Activated CD4-positive, CD25-positive, alpha-beta regulatory T cell treated with anti-CD3 and anti-CD28 coated beads, Interleukin-2, amount 50 U/mL, for 72 hours (primary cell): ENCODE measurements at regions not wholly inside any gene's neighbourhood (a gene's known extent, or its start where the extent isn't known, plus 50 kb on each side); places are given as distances from the start of the nearest gene placed in this dataset.

ENCODE experiments used
- DNase-seq: peaks from one replicate; pipeline ENCODE4 v3.0.0; 2021

DNA sequence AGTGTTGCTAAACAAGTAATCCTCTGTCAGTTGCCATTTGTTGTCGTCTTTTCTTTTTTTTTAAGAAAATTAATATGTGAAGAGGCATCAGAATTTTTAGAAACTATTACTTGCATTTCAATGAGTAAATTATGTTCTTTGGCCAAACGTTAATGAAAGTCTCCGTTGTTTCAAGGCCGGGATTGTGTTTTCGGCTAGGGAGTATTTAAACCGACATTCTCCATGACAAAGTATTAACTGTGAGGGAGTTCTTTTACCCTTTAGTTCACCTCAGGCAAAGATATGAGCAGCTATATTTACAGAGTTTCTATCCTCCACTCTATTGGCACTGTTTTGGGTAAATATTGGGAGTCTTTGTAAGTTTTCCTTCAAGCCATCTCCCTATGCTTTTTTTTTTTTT, 668.9 kb downstream of the METTL15 start:
- DNase-seq = no peak

DNA sequence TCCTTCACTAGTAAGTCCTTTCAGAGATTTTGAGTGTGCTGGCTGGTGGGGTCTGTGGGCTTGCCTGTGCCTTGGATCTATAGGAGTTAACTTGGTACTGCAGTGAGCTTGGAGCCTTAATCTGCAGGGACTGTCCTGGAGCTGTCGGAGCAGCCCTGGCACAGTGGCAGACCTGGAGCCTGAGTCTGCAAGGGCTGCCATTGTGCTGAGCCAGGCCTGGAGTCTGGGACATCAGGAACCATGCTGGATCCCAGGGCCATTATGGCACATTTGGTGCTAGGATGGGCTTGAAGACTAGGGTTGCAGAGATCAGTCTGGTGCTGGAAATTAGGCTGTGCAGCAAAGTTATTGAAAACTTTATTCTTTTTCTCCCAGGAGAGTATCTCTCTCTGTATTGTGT, 665.4 kb downstream of the METTL15 start:
- DNase-seq = no peak

DNA sequence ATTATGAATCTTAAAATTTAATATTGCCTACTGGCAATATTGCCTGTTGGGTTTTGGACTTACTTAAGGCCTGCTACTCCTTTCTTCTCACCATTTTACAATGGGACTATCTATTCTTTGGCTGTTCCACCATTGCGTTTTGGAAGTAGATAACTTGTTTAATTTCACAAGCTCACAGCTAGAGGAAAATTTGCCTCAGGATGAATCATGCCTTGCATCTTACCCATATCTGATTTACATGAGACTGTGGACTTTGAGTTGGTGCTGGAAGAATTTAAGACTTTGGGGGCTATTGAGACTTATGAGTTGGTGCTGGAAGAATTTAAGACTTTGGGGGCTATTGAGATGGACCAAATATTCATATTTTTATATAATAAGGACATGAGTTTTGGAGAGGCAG, 662.6 kb downstream of the METTL15 start:
- DNase-seq = no peak

DNA sequence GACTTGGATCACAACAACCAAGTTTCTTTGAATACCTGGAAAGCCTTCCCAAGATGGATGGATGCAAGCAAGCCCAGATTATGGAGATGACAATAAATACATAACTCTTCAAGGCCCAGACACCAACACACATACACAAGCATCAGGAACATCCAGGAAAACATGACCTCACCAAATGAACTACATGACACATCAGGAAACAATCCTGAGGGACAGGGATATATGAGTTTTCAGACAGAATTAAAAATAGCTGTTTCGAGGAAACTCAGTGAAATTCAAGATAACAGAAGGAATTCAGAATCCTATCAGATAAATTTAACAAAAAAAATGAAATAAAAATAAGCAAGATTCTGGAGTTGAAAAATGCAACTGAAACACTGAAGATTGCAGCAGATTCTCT, 659.4 kb downstream of the METTL15 start:
- no peak for DNase-seq

DNA sequence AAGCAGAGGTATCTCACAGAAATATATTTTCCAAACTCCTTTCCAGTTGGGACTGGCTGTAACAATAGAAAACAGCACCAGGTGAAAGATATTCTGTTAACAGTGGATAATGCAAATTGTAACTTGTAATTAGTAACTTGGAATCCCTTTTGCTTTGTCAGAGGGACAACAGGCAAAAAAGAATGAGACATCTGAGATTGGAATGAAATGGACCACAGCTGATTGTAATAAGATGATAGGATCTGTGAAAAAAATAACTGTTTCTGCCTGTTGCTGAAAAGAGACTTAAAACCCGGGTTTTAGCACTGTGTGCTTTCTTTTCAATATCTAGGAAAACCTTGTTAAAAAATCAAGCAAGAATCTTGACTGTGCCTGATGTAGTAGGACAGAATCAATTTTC, 655.7 kb downstream of the METTL15 start:
- DNase-seq = no peak

DNA sequence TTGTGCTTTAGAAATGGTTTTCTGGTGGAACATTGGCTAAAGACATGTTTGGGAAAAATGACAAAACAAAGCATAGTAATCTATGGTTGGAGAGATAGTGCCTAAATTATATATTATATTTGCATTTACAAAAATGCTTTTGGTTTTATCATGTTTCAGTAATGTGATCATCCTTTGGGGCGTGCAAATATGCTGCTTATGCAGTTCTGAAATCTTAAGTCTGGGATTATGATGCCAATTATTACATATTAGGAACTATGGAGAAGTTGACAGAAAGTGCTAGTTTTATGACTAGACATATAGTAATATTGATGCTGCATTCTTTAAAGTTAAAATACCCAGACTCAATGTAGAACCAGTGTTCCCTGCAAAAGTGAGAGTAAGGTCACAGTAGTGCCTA, 655.0 kb downstream of the METTL15 start:
- no peak for DNase-seq

DNA sequence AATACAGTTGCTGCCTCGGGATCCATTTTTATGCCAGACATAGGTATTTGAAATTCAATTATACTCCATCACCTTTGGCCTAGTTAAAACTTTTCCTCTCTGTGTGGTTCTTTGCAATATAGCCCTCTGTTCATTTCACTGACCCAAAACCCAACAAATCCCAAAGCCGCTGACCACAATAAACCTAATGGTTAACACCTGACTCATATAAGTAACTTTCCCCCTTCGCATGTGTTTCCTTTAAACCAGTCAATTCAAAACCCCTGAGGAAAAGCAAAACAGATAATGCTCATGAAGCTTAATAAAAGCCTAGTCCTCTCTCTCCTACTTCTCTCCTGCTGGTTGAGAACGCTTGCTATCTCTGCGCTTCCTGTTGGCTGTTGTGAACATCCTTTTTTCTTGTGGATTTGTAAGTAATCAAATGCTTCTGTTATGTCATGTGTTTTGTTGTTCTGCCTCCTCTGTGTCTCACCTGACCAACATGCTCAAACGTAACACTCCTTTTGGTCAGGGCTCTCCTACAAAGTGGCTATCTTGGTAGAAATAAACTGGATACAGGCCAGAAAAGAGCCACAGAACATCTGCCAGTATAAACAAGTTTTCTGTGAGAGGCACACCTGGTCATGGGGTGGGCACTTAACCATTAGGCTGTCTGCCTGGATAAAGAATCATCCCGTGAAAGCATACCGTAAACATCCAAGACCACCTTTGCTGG, 652.6 kb downstream of the METTL15 start:
- DNase-seq = no peak

DNA sequence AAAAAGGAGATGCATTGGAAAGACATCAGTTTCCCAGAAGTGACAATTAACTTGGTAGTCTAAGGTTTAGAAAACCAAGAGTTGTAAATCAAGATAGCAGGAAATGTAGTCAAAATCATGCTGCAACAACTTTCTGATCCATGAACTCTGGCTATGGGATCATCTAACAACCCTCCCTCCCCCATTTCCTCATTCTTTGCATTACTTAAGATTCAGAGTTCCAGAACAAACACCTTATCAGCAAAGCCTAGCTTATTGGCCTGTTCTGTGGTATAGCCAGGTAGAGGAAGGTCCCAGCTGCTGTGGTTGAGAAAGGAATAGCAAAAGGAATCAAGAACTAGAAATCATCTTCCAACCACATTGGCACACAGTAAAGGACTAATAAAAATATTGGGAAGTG, 651.1 kb downstream of the METTL15 start:
- no peak for DNase-seq

DNA sequence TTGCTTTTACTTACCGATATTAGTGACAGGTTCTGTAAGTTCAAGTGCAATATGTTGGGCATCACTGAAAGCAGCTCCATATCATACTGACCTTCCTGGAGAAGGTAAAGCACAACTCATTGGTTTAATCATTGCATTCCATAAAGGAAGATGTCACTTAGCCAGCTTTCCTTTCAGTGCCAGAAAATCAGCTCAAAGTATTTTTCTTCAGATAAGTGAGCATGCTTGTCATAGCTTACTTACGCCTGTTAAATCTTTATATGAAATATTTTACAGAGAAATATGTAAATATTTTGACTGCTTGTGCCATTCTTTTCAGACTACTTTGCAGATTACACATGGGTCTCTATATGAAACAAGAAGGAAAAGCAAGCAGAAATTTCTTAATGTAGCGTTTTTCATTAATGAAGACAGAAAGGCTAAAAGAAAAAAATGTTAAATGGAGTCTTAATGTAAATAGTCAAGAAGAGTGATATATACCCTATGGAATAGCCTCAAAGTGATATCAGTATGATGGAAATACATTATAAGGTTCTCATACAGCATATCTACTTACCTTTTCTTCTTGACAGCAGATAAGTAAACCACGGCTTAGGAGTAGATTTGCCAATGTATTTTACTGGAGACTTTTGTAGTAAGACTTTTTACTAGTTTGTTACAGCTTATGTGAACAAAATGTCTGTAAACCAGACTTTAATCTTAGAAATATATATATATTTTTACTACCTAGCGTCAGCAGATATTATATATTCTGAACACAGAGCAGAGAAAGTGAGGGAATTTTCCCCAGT, 649.7 kb downstream of the METTL15 start:
- no peak for DNase-seq

DNA sequence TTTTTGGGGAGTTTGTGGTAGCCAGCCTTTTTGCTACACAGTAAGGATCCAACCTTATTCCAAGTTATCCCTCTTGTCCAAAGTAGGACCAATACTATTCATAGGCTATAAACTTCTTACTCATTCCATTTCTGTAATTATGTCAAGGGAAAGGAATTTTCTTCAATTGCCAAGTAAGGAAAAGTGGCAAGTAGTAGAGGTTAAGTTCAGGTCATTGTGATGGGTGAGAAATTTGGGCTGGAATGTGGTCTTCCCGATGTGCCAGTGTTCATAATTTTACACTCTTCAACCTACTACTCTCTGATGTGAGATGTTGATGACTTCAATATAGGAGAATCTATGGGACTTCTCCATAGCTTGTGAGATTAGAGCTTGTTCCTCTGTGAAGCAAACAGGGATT, 648.8 kb downstream of the METTL15 start:
- no peak for DNase-seq

DNA sequence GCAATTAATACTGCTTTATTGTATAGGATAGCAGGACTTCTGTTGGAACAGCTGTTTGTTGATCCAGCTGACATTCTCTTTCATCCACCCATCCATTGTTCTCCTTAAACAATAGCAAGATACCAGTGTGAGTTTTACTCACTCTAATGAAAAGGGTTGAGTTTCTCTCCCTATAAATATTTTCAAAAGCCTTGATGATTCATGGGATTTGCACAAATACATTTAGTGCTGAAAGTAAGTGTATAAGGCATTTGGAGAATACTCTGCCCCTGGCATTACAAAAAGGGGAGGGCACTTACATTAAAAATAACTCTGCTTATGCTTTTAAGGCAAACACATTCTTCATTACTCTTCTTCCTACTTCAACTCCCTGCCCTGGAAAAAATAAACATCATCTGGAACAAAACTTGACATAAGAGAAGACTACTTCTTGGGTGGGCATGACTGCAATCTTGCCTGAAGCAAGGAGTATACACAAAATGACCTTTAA, 634.9 kb downstream of the METTL15 start:
- DNase-seq = no peak

DNA sequence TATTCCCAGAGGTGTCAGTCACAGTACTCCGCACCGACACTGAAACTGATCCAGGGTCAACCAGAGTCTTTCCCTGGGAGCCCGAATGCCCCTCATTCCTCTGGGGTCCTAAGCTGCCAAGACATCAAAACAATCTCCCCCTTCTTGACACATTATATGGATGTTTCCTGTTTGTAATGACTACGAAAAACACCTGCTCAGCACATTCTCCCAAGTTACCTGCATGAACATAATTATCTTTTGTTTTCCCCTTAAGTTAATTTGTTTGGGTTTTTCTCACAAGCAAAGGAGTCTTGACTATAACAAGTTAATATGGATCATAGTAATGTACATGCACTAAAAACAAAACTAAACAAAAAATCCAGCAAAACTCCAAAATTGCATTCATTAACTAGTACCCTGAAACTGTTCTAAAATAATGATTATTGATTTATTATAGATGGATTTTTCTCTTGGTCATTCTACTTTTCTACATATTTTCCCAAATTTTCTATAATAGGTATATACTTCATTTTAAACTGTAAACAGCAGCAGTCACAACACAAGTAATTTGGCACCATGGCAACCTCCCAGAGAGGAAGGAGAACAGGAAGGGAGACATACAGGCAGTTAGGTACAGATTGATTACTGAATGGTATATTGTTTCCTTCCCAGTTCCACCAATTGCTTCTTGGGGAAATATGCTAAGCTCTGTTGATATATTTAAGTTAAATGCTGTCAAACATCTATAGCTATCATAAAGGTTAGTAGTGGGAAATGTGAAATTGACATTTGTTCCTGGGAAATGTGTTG, 631.5 kb downstream of the METTL15 start:
- no peak for DNase-seq

DNA sequence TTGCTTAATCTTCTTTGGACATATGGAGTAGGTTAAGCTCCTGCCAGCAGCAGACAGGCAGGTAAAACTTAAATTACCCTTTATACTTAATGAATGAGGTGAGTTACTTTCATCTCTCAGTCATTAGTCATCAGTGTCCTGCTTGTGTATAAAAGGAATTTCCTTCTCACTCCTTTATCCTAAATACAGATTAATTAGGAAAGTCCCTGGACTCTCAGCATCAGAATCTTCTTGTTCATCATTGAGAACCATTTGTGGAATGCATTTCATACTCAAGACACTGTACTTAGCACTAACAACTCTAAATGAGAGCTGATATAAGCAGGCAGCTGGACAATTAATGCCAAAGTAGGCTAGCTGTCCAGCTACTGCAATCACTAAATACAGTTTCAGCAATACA, 630.4 kb downstream of the METTL15 start:
- DNase-seq = no peak

DNA sequence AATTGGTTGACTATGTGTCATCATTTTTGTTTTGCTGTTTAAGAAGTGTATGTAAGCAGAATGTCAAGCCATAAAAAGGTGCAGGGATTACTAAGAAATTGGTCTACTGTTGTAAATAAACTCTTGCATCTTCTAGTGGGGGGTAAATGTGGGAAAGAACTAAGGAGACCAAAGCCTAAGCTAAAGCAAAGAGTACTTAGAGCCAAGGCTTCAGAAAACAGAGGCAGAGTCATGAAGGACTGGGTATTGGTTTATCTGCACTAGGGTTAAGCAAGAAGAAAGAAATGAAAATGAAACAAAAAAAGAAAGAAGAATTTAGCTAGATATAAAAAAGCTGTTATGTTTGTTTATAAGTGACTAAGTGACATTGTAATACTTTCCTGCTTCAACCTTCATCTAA, 628.1 kb downstream of the METTL15 start:
- DNase-seq = no peak

DNA sequence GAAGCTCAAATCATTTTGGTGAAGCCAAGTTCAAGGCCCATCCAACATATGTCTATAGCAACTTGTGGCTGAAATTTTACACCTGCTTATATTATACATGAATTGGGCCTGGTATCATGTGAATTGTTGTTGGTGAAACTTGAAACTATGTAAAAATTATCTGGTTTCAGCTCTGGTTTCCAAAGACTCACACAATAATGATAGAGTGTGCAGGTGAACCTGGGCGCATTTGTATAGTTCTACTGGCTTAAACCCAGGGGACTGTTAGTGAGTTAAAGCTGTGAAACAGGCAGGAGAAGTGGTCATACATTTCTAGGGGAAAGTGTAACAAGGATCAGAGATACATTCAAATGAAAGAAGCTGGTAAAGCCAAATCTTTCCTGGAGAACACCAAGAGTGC, 627.3 kb downstream of the METTL15 start:
- DNase-seq = no peak

DNA sequence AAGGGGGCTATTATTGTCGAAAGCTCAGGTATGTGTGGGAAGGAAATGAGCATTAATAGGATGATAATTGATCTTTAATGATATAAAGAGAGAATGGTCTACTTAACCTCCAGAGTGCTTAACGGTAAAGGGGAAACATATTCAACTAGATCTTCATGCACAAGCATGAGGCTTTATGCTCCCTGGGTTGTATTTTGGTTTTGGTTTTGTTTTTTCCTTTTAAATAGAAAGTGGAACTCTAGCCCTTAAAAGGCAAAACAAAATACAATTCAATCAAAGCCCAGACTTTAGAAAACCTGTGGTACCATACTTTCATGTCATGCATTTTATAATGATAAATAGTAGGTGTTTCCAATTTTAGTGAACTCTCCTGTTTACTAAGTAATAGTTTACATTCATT, 622.7 kb downstream of the METTL15 start:
- no peak for DNase-seq

DNA sequence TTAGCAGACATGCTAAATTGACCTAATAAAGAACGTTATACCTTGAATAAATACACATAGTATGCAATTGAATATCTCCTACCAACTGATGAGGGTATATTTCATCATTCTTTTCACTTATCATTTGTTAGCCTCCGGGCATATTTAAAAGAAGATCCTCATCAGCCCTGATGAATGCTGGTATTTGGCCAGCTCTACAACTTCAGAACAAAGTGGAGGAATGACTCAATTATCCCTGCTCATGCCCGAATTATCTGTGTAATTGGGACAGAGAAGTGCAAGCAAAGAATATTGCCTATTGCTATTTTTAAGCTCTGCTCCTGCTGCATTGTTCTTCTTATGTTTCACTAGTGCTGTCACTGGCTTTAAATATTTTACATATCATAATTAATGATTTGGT, 622.1 kb downstream of the METTL15 start:
- no peak for DNase-seq

DNA sequence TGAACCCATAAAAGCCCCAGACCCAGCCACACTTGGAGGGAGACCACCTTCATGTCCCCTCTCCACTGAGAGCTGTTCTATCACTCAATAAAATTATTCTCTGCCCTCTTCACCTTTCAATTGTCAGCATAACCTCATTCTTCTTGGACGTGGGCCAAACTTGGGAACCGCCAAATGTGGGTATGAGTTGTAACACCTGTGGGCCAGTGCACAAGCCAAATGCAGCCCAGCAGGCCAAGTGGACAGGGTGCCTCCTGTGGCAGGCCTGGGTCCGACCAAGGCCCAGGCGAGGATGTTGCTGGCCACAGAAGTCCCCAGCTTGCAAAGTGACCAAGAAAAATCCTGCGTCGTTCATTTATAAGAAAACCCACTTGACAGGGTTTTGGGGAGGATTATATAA, 621.2 kb downstream of the METTL15 start:
- no peak for DNase-seq

DNA sequence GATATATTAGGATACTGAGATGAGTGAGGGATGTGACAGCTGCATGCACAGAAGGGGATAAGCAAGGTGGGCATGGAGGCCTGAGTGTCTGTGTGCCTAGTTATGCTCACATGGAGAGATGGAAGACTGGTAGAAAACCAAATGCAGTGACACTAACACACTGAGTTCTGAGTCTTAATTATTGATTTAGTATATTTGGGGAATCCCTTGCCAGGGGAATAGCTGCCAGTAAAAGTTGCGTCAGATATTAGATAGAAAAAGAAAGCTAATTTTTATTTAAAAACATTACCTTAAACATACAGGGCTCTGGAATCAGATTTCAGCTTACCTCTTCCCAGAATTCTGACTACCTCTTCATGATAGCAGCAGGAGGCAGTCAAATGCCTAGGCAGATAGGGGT, 620.5 kb downstream of the METTL15 start:
- no peak for DNase-seq

DNA sequence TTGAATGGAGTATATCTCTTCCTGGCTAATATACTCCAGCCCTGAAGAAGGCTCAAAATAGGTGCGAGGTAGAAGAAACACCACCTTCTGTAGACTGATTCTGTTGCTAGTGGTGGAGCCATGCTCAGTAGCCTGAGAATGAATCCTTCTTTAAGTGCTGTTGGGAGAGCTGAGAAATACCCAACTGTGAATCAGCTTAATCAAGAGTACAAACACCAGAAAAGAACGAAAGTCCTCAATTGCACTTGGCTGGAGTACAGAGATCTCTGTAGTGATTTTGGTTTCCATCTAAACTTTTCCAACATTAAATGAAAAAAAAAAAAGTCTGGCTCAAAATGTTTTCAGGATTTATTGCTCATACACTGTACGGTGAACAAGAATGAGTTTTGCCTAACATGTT, 619.1 kb downstream of the METTL15 start:
- DNase-seq = no peak

DNA sequence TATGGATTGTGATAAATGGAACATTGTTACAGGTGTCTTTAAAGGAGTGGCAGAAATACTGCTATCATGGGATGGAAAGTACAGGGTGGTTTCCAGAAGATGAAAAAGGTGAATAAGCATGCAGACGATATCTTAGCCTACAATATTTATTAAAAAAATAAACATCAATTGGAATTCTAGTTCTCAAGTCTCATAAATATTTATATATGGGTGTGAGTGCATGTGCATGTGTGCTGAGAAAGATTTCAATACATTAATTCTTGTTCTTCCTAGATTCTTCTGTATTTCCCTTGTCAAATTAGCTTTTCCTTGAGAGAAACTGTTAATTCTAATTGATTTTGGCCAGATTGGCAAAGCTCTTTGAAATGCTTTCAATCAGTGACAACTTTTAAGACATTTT, 618.2 kb downstream of the METTL15 start:
- DNase-seq = no peak

DNA sequence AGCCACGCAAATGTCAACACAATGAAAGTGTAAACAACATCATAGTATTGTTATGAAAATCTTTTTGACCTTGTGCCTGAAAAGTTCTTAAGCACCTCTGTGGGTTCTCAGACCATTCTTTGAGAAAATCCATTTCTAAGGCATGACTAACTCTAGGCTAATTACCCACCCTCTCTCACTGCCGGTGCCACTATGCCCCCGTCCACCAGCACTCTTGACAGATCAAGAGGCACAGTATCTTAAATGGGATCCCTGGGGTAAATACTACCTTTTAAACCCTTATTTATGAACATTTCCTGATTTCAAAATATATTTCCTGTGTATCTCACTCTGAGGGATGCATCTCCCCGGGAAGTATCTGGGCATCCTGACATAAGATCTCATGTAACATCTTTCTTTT, 607.5 kb downstream of the METTL15 start:
- DNase-seq = no peak

DNA sequence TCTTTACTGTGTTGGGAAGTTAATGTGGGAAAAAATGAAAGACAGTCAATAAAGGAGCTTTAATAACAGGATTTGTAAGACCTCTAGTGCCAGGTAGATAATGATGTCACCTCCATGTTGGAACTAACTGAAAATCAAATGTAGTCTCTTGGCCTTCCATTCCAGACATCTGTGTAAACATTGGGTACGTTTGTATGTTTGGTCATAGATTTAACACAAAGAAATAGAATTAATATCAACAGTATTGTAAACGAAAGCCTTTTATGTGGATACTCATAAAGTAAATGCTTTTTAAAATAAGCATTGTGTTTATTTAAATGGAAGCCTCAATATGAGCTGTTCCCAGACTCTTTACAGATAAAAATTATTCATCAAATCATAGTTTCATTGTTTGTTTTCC, 605.7 kb downstream of the METTL15 start:
- no peak for DNase-seq

DNA sequence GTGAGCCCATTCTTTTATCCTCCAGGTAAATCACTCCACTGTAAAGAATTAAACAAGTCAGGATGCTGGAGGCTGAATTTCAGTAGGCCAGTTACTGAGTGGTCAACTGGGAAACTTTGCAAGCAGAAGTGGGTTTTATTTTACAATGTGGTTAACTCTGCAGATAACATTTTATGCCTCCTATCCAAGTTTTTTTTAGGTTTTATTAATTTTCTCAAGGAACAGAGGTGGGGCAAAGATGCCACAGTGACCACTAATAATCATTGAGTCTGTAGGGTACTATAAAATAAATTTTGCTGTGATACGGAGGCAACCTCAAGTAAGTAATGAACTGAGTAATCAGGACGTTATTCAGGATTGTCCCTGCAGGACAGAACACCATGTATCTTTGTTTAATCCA, 599.9 kb downstream of the METTL15 start:
- no peak for DNase-seq
